Motor neuron (in vitro differentiated cells): ENCODE measurements at regions not wholly inside any gene's neighbourhood (a gene's known extent, or its start where the extent isn't known, plus 50 kb on each side); places are given as distances from the start of the nearest gene placed in this dataset.
"Not testable (repeated sequence)": the region's sequence is repeated elsewhere in the genome, so short reads cannot be mapped to it uniquely, and the experiment has no call there.

Source experiments
- ATAC-seq, 8 experiments: fragments of 200-7000 bp; cut with Tn5 transposase; replicated peaks in 6 of 8; 2 replicates each; pipeline ENCODE4 v1.8.0; 2021; ENCODE audit warnings: mild to moderate bottlenecking in 8 of 8, moderate library complexity in 8 of 8
- H3K27ac ChIP-seq, 2 donors: fragments of 250-450 bp; sonication (Bioruptor Pico); 2 replicates each; pipeline ENCODE4 v1.9.0; 2021; ENCODE audit warnings: antibody characterized with exemption in 2 of 2, mild to moderate bottlenecking in 2 of 2, moderate library complexity in 1 of 2
- H3K4me1 ChIP-seq, 2 donors: fragments of 250-450 bp; sonication (Bioruptor Pico); replicated peaks in 1 of 2; 2 replicates each; pipeline ENCODE4 v1.6.1; 2021; ENCODE audit warnings: antibody characterized with exemption in 2 of 2, mild to moderate bottlenecking in 2 of 2, moderate library complexity in 1 of 2
- H3K4me3 ChIP-seq, 5 donors: fragments of 250-450 bp; sonication (Bioruptor Pico); 2 replicates each; pipeline ENCODE4 v1.9.0; 2021; ENCODE audit warnings: antibody characterized with exemption in 5 of 5, mild to moderate bottlenecking in 5 of 5, moderate library complexity in 4 of 5
- WGBS, 10 experiments: fragments of 450-650 bp; shearing (Covaris generic); methylation state at CpG; one replicate each; pipeline ENCODE4 v1.0.0; 2022; 5-methylcytosine and 5-hydroxymethylcytosine counted together
- in situ Hi-C, 9 experiments: fragments of 400-800 bp; cut with MboI; loops; one replicate each; pipeline ENCODE4 v1.15.0; 2021; ENCODE audit warnings: low sequenced_read_pairs in 9 of 9, low pct_unique_long_range_greater_than_20kb in 2 of 9; ENCODE audit not compliant: unreplicated experiment in 9 of 9

GRCh38 chr4:126180642-126181041 is 865.9 kb downstream of the FAT4 start:
- ATAC-seq, result no peak
- Histone ChIP-seq H3K4me1 (no peaks in the 10 kb centered on the region), H3K4me3 (no peak overlapping the region), H3K27ac (no peak overlapping the region)
- in situ Hi-C loops, result no loop called here

- WGBS, 10 experiments, result 20 to 100% (median 100%) methylated on average over 1 of the region's 1 CpG; no CpG with 5 or more reads in 1 of the 10 experiments
- in situ Hi-C loops, result no loop called here
- ATAC-seq, result no peak
- Histone ChIP-seq H3K27ac (no peak overlapping the region), H3K4me3 (no peak overlapping the region), H3K4me1 (no peaks in the 10 kb centered on the region)
These were observed 867.6 kb downstream of the FAT4 start for GRCh38 chr4:126182336-126182735.

GRCh38 chr4:126182786-126183185 is 868.0 kb downstream of the FAT4 start:
- H3K27ac ChIP-seq, result no peak overlapping the region
- no peak overlapping the region for H3K4me3 ChIP-seq
- no peak for ATAC-seq
- in situ Hi-C loops, result no loop called here
- WGBS, 10 experiments, result 60 to 100% (median 96%) methylated on average over 1 to 2 of the region's 2 CpGs
- no peaks in the 10 kb centered on the region for H3K4me1 ChIP-seq

DNA sequence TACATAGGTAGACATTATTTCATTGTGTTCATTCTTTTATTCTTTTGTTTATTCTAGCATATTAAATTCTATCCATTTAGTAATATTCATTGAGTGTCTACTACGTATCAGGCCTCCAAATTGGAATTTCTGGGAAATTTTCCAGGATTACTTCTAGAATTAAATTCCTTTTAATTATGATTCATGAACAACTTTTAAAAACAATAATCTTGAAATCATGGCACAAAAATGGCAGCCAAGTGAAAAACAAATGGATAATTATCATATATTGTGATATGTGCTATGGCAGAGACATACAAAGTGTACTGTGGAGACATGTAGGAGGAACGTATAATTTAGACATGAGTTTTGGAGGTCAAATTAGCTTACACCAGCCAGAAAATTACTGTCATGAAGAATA is 868.5 kb downstream of the FAT4 start:
- 56 to 100% (median 88%) methylated on average over 1 to 2 of the region's 2 CpGs; no CpG with 5 or more reads in 1 of the 10 experiments for WGBS, 10 experiments
- no peaks in the 10 kb centered on the region for H3K4me1 ChIP-seq

GRCh38 chr4:126191536-126191935 is 876.8 kb downstream of the FAT4 start:
- H3K4me1 ChIP-seq, result no peaks in the 10 kb centered on the region
- H3K4me3 ChIP-seq, result no peak overlapping the region
- in situ Hi-C loops, result no loop called here
- no peak overlapping the region for H3K27ac ChIP-seq
- ATAC-seq, result no peak
- WGBS, 10 experiments, result 77 to 100% (median 96%) methylated on average over 2 of the region's 2 CpGs; no CpG with 5 or more reads in 7 of the 10 experiments

More for the DNA sequence above, 868.5 kb downstream of the FAT4 start:
- ATAC-seq, result no peak
- Histone ChIP-seq H3K27ac (no peak overlapping the region), H3K4me3 (no peak overlapping the region)
- in situ Hi-C loops, result no loop called here

- WGBS, 10 experiments, result 70 to 100% (median 84%) methylated on average over 1 to 6 of the region's 6 CpGs; no CpG with 5 or more reads in 4 of the 10 experiments
- Histone ChIP-seq H3K4me3 (no peak overlapping the region), H3K27ac (no peak overlapping the region), H3K4me1 (no peaks in the 10 kb centered on the region)
- ATAC-seq, result no peak
- in situ Hi-C loops, result no loop called here
These were observed 877.8 kb downstream of the FAT4 start for GRCh38 chr4:126192506-126192905.

DNA sequence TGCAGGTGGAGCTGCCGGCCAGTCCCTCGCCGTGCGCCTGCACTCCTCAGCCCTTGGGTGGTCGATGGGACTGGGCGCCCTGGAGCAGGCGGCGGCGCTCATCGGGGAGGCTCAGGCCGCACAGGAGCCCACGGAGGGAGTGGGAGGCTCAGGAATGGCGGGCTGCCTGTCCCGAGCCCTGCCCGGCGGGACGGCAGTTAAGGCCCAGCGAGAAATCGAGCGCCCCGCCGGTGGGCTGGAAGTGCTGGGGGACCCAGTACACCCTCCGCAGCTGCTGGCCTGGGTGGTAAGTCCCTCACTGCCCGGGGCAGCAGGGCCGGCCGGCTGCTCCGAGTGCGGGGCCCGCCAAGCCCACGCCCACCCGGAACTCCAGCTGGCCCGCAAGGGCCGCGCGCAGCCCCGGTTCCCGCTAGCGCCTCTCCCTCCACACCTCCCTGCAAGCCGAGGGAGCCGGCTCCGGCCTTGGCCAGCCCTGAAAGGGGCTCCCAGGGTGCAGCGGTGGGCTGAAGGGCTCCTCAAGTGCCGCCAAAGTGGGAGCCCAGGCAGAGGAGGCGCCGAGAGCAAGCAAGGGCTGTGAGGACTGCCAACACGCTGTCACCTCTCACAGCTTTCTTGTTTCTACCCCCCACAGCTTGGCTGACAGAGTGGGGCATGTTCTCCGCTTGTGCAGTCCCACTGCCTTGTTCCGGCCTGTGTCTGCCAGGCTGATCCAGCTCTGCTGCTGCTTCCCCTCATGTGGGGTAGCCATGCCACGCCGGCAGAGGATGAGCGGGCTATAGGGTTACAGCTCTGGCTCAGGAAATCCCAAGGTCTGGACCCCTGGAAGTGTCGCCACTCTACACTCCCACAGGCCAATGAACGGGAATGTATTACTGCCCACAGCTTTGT is 886.7 kb downstream of the FAT4 start:
- in situ Hi-C loops, H3K4me1 ChIP-seq: not testable (repeated sequence)

GRCh38 chr4:126202226-126202625 is 887.5 kb downstream of the FAT4 start:
- ATAC-seq, result no peak
- in situ Hi-C loops, result no loop called here
- Histone ChIP-seq H3K4me1 (peaks cover 0 to 4% of the 10 kb centered on the region in 2 donors), H3K27ac (no peak overlapping the region), H3K4me3 (no peak overlapping the region)
- WGBS, 10 experiments, result 20 to 100% (median 81%) methylated on average over 1 to 3 of the region's 3 CpGs; no CpG with 5 or more reads in 3 of the 10 experiments

More for the DNA sequence above, 886.7 kb downstream of the FAT4 start:
- not testable (repeated sequence) for H3K4me3 ChIP-seq, ATAC-seq, H3K27ac ChIP-seq
- WGBS, 10 experiments, result 80 to 100% (median 96%) methylated on average over 1 to 10 of the region's 53 CpGs; no CpG with 5 or more reads in 3 of the 10 experiments

- in situ Hi-C loops, result no loop called here
- Histone ChIP-seq H3K27ac (no peak overlapping the region), H3K4me3 (no peak overlapping the region), H3K4me1 (no peaks in the 10 kb centered on the region)
- WGBS, 10 experiments, result 57 to 100% (median 90%) methylated on average over 1 to 3 of the region's 3 CpGs; no CpG with 5 or more reads in 2 of the 10 experiments
- ATAC-seq, result no peak
These were observed 893.2 kb downstream of the FAT4 start for GRCh38 chr4:126207910-126208309.

DNA sequence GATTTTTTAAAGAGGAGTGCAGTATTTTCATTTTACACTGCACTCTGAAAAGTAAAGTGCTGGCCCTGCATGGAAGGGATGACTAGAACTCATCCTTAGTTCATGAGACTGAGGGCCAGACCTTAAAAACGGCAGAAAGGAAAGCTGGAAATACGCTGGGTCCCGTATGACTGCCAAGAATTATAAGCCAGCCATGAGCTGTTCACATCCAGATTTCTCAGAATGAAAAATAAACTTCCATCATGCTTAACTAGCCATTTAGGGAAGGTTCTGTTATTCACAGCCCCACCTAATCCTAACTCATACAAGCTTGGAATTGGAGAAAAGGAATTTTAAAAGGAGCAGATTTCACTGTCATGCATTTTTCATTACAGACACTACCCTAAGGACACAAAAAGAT is 894.4 kb downstream of the FAT4 start:
- no peak overlapping the region for H3K27ac ChIP-seq
- no peaks in the 10 kb centered on the region for H3K4me1 ChIP-seq
- ATAC-seq, result peak in 2 of 8 experiments; percentile 56 to 81
- in situ Hi-C loops, result no loop called here
- H3K4me3 ChIP-seq, result no peak overlapping the region
- WGBS, 10 experiments, result 0 to 97% (median 79%) methylated on average over 1 to 3 of the region's 3 CpGs; no CpG with 5 or more reads in 1 of the 10 experiments

GRCh38 chr4:126213996-126214395 is 899.2 kb downstream of the FAT4 start:
- Histone ChIP-seq H3K4me1 (peaks cover 0 to 3% of the 10 kb centered on the region in 2 donors), H3K4me3 (no peak overlapping the region), H3K27ac (no peak overlapping the region)
- in situ Hi-C loops, result no loop called here
- WGBS, 10 experiments, result 50 to 100% (median 92%) methylated on average over 1 to 3 of the region's 3 CpGs
- ATAC-seq, result no peak

DNA sequence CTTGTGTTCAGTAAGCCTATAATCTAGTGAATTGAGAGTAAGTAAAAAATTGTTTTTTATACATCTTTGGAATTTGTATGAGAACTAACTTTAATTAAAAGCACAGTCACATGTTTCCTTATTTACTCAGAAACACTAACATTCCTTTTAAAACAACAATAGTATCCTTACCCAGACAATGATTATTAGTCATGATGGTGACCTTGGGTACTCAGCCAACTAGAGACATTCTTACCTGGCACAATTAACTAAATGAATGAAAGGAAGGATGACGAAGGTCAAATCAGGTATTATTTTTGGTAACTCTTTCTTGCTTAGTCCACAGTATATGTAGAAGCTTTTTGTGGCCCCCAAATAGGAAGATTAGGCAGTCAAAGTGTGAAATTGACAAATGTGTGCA is 901.0 kb downstream of the FAT4 start:
- ATAC-seq, result no peak
- H3K27ac ChIP-seq, result no peak overlapping the region
- in situ Hi-C loops, result no loop called here
- H3K4me3 ChIP-seq, result no peak overlapping the region
- 31 to 100% (median 88%) methylated on average over 1 of the region's 1 CpG; no CpG with 5 or more reads in 3 of the 10 experiments for WGBS, 10 experiments
- H3K4me1 ChIP-seq, result peaks cover 0 to 3% of the 10 kb centered on the region in 2 donors

DNA sequence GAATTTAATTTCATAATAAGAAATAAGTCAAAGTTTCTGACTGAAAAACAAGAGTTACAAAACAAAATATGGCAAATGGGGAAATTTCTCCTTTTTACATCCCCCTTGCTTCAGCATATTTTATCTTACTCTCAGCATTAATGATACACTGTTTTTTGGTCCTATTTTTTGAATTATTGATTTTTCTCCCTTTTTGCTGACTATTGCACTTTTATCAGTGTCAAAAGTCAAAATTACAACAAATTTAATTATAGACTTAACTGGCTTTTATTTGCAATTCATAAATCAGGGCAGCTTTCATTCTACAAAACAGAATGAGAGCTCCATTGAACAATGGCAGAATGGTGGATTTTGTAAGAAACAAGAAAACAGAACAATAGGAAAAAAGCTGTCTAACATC is 901.9 kb downstream of the FAT4 start:
- H3K4me3 ChIP-seq, result no peak overlapping the region
- in situ Hi-C loops, result no loop called here

DNA sequence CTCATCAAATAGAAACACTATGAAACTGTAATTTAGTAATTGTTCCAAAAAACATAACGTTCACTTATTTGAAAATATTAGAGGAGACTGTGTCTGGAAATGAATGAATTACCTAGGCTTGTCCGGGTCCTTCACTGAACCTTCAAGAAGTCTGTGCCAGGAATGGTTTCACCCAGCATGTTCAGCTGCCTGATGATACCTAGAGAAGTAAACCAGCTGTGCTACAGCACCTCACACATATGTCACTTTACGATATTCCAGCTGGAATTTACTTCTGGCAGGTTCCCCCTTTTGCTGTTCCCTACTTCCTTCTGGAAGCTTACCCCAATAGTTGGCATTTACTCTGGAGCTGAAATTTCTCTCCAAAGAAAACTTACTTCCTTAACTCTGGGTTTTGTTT is 906.5 kb downstream of the FAT4 start:
- 17 to 100% (median 87%) methylated on average over 1 to 3 of the region's 3 CpGs; no CpG with 5 or more reads in 1 of the 10 experiments for WGBS, 10 experiments
- in situ Hi-C loops, result no loop called here
- H3K4me1 ChIP-seq, result peaks cover 0 to 3% of the 10 kb centered on the region in 2 donors
- no peak overlapping the region for H3K4me3 ChIP-seq
- ATAC-seq, result no peak
- H3K27ac ChIP-seq, result no peak overlapping the region

More for the DNA sequence above, 901.9 kb downstream of the FAT4 start:
- Histone ChIP-seq H3K27ac (no peak overlapping the region), H3K4me1 (peaks cover 0 to 3% of the 10 kb centered on the region in 2 donors)
- ATAC-seq, result no peak
